Activated CD4-positive, alpha-beta T cell treated with anti-CD3 and anti-CD28 coated beads, Interleukin-2, amount 50 U/mL, for 48 hours (primary cell): ENCODE measurements at regions not wholly inside any gene's neighbourhood (a gene's known extent, or its start where the extent isn't known, plus 50 kb on each side); places are given as distances from the start of the nearest gene placed in this dataset.
"Not testable (repeated sequence)": the region's sequence is repeated elsewhere in the genome, so short reads cannot be mapped to it uniquely, and the experiment has no call there.

Experiments
- DNase-seq, 2 experiments: peaks; one replicate each; pipeline ENCODE4 v3.0.0-alpha.2; 2020

GRCh38 chr10:64784451-64784850 is 1263.2 kb downstream of the REEP3 start:
- DNase-seq = not testable (repeated sequence)

DNA sequence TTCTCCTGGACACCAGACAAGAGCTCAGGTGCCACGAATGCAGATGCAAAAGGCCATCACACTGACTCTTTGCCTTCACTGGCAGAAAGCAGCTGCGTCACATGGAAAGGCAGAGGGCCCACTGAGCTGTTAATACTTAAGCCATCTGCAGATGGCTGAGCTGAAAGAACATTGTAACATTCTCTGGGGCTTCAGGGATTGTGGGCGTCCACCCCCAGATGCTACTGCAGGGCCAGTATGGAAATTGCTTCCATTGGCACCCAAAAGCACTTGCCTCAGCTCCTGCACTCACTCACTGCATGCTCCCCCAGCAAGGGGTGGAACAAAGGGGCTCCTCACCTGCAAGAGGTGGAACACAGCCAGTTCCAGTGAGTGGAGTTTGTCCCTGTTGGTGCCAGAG is 1264.6 kb downstream of the REEP3 start:
- no peak for DNase-seq

DNA sequence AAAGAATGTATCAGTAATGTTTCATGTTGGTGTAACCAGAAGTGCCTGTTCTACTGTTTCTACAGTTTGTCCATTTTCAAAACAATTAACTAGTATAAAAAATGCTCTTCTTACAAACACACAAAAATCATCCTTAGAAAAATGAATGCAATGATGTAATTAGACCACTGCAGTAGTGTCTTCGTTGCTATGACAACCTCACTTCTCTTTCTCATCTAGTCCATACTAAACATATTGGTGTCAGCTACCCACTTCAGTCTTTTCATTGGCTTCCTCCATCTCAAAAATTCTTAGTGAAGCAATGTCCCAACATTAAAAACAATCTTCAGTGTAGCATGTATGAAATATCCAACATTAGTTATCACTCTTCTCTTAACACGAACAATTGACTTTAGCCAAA is 1265.8 kb downstream of the REEP3 start:
- DNase-seq = no peak

DNA sequence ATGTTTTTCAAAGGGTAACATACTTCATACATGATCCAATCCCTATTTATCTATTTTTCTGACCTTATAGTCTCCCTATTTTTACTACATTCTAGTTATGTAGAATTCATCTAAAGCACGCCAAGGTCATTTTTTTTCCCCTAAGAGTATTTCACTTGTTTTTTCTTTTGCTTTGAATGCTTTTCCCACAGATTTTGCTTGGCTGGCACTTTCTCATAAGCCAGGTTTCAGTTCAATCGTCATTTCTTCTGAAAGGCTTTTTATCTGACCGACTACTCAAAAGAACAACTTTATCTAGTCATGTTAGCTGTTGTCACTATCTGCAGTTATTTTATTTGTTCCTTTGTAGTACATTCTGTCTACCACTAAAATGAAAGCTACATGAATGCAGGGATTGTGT is 1274.6 kb downstream of the REEP3 start:
- no peak for DNase-seq

DNA sequence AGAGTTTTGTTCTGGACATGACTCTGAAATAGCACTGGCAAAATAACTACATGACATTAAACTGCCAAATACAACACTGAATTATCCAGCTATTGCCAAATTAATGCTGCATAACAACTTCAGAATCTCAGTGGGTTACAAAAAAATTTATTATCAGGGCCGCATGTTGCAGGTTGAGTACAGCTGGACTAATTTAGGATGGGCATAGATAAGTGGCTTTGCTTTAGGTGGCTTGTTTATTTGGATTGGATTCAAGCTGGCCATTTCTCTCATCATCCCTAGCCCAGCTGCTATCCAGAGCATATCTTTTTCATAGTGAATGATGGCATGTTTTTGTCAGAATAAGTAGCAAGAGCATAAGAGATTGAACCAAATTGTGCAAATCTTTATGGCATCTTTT is 1277.1 kb downstream of the REEP3 start:
- DNase-seq = no peak

DNA sequence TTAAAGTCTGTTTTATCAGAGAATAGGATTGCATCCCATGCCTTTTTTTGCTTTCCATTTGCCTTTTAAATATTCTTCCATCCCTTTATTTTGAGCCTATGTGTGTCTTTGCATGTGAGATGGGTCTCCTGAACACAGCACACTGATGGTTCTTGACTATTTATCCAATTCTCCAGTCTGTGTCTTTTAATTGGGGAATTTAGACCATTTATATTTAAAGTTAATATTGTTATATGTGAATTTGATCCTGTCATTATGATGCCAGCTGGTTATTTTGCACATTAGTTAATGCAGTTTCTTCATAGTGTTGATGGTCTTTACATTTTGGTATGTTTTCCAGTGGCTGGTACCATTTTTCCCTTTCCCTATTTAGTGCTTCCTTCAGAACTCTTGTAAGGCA is 1287.0 kb downstream of the REEP3 start:
- not testable (repeated sequence) for DNase-seq

DNA sequence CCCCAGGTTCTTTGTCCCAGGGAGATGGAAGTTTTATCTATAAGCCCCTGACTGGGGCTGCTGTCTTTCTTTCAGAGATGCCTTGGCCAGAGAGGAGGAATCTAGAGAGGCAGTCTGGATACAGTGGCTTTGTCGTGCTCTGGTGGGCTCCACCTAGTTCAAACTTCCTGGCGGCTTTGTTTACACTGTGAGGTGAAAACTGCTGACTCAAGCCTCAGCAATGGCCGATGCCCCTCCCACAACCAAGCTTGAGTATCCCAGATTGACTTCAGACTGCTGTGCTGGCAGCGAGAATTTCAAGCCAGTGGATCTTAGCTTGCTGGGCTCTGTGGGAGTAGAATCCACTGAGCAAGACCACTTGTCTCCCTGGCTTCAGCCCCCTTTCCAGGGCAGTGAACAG is 1288.8 kb downstream of the REEP3 start:
- DNase-seq = not testable (repeated sequence)

DNA sequence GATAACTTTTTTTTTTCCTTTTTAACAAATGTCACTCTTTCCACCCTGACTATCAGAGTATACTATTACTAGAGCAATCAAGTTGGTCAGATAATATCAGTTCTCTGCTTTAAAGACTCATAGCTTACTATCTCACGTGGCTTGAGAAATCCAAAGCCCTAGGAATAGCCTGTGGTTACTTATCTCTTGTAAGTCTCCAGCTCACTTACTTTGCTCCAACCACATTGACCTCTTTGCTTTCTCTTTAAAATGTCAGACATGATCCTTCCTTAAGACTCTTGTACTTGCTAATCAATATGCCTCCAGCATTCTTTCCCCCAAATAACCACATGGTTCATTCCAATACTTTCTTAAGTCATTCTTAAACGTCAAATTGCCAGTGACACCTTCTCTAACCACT is 1292.2 kb downstream of the REEP3 start:
- no peak for DNase-seq

DNA sequence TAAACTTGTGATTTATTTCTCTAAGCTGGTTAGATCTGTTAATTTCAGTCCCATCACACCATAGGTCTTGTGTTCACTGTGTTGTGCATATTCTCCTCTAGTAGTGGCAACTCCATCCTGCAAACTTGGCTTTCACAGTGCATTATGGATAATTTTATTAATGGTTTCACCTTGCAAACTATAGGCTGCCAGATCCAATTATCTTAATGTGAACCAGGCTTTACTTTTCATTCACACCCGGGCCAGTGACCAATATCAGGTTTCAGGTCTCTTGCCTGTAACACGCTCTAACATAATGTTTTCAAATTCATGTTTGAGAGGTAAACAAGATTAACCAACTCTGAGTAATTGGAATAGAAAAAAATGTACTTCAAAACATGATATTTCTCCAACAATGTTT is 1293.0 kb downstream of the REEP3 start:
- DNase-seq = no peak

GRCh38 chr10:64829888-64830412 is 1308.7 kb downstream of the REEP3 start:
- no peak for DNase-seq

DNA sequence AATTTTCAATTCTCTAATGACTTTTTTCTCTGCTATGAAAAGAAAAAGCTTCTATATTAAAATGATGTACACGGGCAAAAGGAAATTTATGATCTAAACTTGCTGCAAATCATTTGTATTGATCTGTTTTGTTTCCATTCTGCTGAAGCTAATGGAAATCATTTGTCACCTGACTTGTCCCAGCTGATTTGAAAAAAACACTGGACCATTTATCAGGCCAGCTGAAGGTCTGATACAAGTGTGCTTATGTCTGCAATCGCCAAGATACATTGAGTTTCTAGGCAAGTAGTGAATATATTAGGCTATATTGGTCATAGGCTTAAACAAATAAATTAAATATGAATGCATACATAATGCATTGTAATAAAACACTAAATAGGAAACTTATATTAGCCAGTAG is 1309.7 kb downstream of the REEP3 start:
- DNase-seq = no peak

GRCh38 chr10:64840341-64840740 is 1319.1 kb downstream of the REEP3 start:
- no peak for DNase-seq

- no peak for DNase-seq
Observed at GRCh38 chr10:64846700-64847099, 1325.5 kb downstream of the REEP3 start.

- DNase-seq = no peak
Observed at GRCh38 chr10:64855941-64856340, 1334.7 kb downstream of the REEP3 start.

GRCh38 chr10:64859911-64860310 is 1338.7 kb downstream of the REEP3 start:
- DNase-seq = no peak

- DNase-seq = no peak
Observed at GRCh38 chr10:64863836-64864235, 1342.6 kb downstream of the REEP3 start.

DNA sequence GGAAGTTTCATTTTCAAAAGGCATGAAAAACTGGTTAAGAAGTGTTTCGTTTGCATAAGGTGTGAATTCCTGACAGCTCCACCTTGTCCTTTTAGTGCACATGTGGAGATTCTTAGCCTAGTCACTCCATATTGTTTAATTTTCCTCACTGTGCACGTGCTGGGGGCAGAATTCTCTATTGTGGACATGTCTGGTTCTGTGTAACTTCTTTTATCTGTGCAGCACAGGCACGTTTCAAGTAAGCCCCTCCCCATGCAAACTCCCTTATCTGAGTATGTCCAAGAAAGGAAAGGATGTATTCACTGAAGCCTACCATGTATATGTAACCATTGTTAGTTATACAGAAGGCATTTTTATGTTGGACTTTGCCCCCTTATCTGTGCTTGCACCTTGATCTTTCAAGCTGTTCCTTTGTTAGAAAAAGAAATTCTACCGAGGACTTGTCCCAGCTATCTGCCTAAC is 1346.3 kb downstream of the REEP3 start:
- no peak for DNase-seq

DNA sequence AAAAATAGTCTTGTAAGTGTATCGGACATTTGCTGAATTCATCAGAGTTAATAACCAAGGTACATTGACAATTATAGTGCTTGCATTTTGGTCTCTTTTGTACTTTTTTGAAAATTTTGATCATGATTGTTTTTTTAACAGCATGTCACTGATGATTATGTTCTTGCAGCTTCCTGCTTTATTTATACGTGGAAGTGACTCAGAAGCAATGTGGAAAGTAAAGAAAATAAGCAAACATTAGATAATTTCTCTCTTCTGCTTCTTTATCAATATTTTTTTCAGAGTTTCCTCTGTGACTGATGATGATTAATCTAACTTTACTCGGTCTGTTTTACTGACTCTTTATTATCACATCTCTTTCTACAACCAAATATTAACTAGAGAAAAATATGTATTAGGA is 1351.9 kb downstream of the REEP3 start:
- DNase-seq = no peak

- DNase-seq = no peak
Observed at GRCh38 chr10:64873959-64874358, 1352.8 kb downstream of the REEP3 start.

- no peak for DNase-seq
Observed at GRCh38 chr10:64880546-64880945, 1359.3 kb downstream of the REEP3 start.

GRCh38 chr10:64881257-64881656 is 1360.1 kb downstream of the REEP3 start:
- no peak for DNase-seq

- no peak for DNase-seq
Observed at GRCh38 chr10:64896582-64896981, 1375.4 kb downstream of the REEP3 start.

DNA sequence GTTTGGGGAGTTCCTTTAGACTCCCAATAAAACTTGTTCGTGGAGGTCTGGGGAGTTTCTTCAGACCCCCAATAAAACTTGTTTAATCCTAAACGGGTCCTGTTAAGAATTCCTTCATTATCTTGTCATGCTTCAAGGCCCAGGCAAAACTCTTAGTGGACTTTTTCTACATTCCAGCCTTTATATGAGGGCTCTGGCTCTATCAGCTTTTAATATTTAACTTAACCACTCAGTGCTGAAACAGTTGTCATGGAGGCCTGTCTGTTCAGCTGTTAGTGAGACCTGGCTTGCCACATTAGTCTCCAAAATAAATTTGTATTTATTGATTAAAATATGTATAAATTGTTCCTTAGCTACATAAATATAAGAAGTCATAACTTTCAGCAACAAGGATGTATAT is 1385.1 kb downstream of the REEP3 start:
- DNase-seq = not testable (repeated sequence)

DNA sequence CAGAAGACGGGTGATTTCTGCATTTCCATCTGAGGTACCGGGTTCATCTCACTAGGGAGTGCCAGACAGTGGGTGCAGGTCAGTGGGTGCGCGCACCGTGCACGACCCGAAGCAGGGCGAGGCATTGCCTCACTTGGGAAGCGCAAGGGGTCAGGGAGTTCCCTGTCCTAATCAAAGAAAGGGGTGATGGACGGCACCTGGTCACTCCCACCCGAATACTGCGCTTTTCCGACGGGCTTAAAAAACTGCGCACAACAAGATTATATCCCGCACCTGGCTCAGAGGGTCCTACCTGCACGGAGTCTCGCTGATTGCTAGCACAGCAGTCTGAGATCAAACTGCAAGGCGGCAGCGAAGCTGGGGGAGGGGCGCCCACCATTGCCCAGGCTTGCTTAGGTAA is 1403.1 kb downstream of the REEP3 start:
- DNase-seq = not testable (repeated sequence)

DNA sequence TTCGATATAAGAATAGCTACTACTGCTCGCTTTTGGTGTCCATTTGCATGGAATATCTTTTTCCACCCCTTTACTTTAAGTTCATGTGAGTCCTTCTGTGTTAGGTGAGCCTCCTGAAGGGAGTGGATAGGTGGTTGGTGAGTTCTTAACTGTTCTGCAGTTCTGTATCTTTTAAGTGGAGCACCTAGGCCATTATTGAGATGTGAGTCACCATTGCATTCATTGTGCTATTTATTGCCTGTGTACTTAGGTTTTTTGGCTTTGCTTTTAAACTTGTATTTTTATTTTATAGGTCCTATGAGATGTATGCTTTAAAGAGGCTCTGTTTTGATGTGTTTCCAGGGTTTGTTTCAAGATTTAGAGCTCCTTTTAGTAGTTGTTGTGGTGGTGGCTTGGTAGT is 1430.8 kb downstream of the REEP3 start:
- no peak for DNase-seq

DNA sequence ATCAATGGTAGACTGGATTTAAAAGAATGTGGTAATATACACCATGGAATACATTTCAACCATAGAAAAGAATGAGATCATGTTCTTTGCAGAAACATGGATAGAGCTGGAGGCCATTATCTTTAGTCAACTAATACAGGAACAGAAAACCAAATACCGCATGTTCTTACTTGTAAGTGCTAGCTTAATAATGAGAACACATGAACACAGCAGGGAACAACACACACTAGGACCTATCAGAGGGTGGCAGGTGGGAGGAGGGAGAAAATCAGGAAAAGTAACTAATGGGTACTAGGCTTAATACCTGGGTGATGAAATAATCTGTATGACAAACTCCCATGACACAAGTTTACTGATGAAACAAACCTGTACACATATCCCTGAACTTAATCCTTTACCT is 1435.2 kb downstream of the REEP3 start:
- DNase-seq = no peak
